ENCODE measurements at regions not wholly inside any gene's neighbourhood (a gene's known extent, or its start where the extent isn't known, plus 50 kb on each side); places are given as distances from the start of the nearest gene placed in this dataset.

GRCh38 chr9:1957856-1958255 lies 57.3 kb upstream of the SMARCA2 start:
- TF ChIP-seq, protein P1, sequence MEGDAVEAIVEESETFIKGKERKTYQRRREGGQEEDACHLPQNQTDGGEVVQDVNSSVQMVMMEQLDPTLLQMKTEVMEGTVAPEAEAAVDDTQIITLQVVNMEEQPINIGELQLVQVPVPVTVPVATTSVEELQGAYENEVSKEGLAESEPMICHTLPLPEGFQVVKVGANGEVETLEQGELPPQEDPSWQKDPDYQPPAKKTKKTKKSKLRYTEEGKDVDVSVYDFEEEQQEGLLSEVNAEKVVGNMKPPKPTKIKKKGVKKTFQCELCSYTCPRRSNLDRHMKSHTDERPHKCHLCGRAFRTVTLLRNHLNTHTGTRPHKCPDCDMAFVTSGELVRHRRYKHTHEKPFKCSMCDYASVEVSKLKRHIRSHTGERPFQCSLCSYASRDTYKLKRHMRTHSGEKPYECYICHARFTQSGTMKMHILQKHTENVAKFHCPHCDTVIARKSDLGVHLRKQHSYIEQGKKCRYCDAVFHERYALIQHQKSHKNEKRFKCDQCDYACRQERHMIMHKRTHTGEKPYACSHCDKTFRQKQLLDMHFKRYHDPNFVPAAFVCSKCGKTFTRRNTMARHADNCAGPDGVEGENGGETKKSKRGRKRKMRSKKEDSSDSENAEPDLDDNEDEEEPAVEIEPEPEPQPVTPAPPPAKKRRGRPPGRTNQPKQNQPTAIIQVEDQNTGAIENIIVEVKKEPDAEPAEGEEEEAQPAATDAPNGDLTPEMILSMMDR (conservative IDR thresholded peaks at IDR 0.05; ENCODE audit: low read length): no peak
- TF ChIP-seq EZH2phosphoT487 (IDR thresholded peaks at IDR 0.05; ENCODE audit: borderline replicate concordance, low read depth, low read length): no peak

Measured in OCI-LY7 (cell line).